Gastrocnemius medialis (tissue), 4 donors: ENCODE measurements at regions not wholly inside any gene's neighbourhood (a gene's known extent, or its start where the extent isn't known, plus 50 kb on each side); places are given as distances from the start of the nearest gene placed in this dataset.

Source experiments
- CTCF ChIP-seq, 5 experiments: fragments of 450-650 bp in 3 of 5; fragments of 200-600 bp in 2 of 5; sonication (generic) in 2 of 5; IDR thresholded peaks in 4 of 5; conservative IDR thresholded peaks in 1 of 5; 1 replicate in 4 of 5; 2 replicates in 1 of 5; pipeline ENCODE4 v1.5.1; 2016 to 2019; ENCODE audit warnings: antibody characterized with exemption in 5 of 5, mild to moderate bottlenecking in 3 of 5, moderate library complexity in 3 of 5
- POLR2A ChIP-seq, 2 donors: fragments of 450-650 bp; IDR thresholded peaks; one replicate each; pipeline ENCODE4 v1.6.1; 2017; ENCODE audit warnings: antibody characterized with exemption in 2 of 2, mild to moderate bottlenecking in 2 of 2, moderate library complexity in 2 of 2

- TF ChIP-seq POLR2A (IDR thresholded peaks at IDR 0.05), result no peak
- no peak for TF ChIP-seq CTCF (IDR thresholded peaks at IDR 0.05 in 4 of 5, conservative IDR thresholded peaks at IDR 0.05 in 1 of 5)
Measured at GRCh38 chr2:144704709-144705095, 184.8 kb upstream of the ZEB2 start.
